Testis (tissue), 2 donors: ENCODE measurements at regions not wholly inside any gene's neighbourhood (a gene's known extent, or its start where the extent isn't known, plus 50 kb on each side); places are given as distances from the start of the nearest gene placed in this dataset.

ENCODE experiments used
- CTCF ChIP-seq, 3 experiments: fragments of 450-650 bp in 2 of 3; fragments of 200-600 bp in 1 of 3; sonication (generic) in 1 of 3; IDR thresholded peaks; one replicate each; pipeline ENCODE4 v1.5.1; 2016 to 2019; ENCODE audit warnings: antibody characterized with exemption in 3 of 3, mild to moderate bottlenecking in 2 of 3, moderate library complexity in 1 of 3
- POLR2A ChIP-seq: fragments of 450-650 bp; IDR thresholded peaks from one replicate; pipeline ENCODE4 v1.6.1; 2017; ENCODE audit warnings: antibody characterized with exemption, mild to moderate bottlenecking, moderate library complexity

DNA sequence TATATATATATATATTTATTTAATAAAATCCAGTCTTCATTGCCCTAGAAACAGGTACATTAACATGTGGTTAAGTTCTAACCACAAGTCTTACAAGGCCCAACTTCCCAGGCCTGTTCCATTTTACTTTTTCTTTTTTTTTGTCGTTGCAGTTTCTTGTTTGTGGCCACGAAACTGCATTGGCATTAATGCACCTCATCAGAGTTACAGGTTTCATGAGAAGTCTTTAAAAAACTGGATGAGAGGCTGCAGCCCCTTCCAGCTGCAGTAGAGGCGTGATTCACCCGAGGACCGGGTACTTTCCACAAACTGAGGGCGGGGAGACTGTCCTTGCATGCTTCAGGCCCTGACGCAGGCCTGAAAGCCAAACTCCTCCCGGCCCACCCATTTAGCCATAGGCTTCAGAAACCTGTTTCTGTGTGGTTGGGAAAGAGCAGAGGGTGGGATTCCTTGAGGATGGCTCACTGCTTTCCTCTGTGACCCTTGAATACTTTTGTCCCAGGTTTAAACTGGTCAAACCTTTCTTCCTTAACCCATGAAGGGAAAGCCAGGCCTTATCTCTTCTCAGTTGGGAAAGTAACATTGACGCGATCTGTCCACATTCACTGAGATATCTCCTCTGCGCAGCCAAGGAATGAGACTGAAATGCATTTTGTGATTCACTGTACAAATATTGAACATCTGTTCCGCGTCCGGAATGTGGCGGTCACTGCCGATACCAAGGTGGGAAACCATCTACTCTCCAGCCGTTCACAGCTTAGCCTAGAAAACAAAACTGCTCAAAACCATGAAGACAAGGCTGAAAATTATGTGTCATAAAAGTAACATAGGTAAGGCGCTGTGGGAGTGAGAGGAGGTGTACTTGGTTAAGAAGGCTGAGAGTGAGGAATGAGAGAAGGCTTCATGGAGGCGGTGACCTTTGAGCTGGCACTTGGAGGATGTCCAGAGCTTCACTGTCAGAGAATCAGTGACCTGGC is 311.7 kb downstream of the GATA3 start:
- no peak for TF ChIP-seq POLR2A
- TF ChIP-seq CTCF (IDR thresholded peaks at IDR 0.05): no peak
